GM19238 (cell line): ENCODE measurements at regions not wholly inside any gene's neighbourhood (a gene's known extent, or its start where the extent isn't known, plus 50 kb on each side); places are given as distances from the start of the nearest gene placed in this dataset.
"Not testable (repeated sequence)": the region's sequence is repeated elsewhere in the genome, so short reads cannot be mapped to it uniquely, and the experiment has no call there.

ENCODE experiments used
- DNase-seq: peaks from one replicate; pipeline ENCODE4 v3.0.0; 2011; ENCODE audit warnings: low spot score; ENCODE audit not compliant: insufficient read length

DNA sequence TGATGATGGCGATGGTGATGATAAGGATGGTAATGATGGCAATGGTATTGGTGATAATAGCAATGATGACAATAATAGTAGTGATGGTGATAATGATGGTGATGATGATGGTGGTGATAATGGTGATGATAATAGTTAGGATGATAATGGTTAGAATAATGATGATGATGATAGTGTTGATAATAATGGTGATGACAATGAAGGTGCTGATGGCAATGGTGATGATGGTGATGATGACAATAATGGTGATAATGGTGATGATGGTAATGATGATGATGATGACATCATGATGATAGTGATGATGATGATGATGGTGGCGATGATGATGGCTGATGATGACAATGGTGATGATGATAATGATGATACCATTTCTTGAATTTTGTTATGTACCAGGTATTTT is 309.9 kb downstream of the MIAT start:
- DNase-seq: no peak

DNA sequence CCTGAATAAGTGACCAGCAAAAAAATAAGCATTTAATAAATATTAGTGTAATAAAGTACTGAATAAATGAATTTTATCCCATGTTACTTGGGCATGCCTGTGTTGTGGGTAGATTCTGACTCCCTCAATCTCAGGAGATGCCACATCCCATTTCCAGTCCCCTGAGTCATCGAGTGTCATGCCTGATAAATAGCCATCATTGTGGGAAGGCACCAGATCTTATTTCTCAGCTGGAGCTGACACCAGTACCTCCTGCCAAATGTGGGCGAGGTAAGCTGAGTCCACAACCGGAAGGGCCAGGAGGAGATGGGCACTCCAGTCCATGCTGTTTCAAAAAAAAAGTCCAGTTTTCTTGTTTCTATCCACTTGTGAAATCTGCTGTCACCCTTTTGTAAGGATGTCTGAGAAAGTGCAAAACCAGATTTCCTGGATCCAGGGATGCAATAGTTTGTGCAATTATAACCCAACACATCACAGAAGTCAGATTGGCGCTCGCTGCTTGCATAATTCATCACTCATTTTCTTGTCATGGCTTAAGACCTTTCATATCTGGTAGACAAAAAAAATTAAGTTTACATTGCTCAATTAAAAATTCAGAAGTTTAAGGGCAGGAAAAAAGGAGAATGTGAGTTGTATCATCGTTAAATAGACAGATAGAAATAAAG is 311.6 kb downstream of the MIAT start:
- no peak for DNase-seq

DNA sequence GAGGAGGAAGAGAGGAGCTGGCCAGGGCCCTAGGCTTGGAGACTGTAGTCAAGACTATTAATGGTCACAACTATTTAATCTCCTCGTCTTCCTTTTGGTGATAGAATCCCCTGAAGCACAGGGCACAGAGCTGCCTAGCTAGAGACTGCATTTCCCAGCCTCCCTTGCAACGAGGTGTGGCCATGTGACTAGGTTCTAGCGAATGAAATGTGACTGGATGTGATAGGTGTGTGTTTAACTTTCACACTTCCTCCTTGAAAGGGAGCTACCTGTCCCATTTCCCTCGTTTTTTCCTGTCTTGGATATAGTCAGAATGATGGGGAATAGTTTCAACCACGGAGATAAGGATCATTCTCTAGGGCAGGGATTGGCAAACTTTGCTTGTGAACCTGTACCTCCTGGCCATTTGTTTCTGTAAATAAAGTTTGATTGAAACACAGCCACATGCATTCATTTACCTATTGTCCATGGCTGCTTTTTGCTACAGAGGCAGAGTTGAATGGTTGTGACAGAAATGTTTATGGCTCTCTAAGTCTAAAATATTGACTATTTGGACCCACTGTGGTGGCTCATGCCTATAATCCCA is 313.5 kb downstream of the MIAT start:
- no peak for DNase-seq

DNA sequence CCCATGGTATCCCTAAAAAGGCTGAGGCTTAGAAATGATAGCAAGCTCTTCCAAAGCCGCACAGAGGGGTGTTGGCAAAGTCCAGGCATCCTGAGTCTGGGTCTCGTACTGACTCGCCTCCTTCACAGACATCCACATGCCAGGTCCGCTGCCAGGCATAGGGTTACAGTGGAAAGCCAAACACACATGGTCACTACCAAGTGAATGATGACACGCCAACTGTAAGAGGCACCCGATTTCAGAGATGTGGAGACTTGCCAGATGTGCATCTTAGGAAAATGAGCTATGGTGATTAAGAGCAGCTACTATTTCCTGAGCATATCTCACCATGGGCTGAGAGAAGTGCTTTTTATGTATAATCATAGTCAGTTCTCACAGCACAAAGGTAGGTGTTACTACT is 314.9 kb downstream of the MIAT start:
- DNase-seq: no peak

DNA sequence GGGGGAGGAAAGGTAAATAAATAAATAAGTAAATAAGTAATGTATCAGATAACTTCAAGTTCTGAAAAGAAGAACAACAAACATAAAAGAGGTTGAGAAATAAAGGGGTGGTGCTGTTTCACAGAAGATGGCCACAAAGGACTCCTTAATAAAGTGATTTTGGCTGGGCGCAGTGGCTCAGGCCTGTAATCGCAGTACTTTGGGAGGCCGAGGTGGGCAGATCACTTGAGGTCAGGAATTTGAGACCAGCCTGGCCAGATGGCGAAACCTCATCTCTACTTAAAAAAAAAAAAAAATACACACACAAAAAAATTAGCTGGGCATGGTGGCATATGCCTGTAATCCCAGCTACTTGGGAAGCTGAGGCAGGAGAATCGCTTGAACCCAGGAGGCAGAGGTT is 315.5 kb downstream of the MIAT start:
- not testable (repeated sequence) for DNase-seq

DNA sequence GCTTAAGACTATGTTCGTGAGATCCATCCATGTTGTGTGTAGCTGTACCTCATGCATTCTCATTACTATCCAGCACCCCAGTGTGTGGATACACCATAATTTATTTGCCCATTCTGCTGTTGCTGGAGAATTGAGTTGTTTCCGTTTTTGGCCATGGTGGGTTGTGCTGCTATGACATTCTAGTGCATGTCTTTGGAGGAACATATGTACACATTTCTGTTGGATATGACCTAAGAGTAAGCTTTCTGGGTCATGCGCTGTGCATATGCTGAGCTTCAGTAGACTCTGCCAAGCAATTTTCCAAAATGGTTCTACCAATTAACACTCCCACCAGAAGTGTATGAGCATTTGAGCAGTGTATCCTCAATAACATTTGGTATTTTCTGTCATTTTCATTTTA is 316.6 kb downstream of the MIAT start:
- DNase-seq: no peak

DNA sequence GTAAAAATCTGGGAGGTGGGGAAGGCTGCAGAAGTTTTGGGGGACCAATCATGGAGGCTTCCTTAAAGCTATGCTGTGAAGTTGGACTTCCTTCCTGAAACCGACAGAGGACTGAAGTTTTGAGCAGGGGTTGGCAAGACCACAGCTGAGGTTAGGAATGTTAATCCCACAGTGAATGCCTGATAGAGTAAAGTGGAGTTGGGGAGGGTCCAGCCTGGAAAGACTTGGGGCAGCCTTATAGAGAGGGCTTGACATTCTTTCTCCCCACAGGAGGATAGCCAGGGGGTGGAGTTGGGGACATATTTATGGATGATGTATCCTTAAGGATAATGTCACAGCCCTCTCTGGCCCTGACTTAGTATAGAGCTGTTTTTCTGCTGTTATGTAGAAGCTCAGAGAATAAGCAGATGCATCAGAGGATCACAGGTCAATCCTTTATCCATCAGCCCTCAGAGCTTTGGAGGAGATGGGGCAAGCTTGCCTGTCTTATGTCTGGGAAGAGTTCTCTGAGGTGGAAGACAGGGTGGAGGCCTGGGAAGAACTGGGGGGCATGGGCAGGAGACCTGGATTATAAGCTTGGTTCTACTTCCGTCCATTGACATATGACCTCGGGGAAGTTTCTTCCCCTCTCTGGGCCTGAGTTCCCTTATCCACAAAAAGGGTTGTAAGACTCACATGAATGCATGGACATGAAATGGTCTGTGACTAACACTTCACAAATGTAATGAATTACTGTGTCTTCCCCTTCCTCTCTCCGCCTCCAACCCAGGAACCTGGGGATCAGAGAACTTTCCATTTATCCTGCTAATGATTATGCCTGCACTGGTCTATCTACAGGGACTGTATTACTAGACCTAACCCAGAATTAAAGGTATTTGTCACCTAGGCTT is 317.8 kb downstream of the MIAT start:
- no peak for DNase-seq

DNA sequence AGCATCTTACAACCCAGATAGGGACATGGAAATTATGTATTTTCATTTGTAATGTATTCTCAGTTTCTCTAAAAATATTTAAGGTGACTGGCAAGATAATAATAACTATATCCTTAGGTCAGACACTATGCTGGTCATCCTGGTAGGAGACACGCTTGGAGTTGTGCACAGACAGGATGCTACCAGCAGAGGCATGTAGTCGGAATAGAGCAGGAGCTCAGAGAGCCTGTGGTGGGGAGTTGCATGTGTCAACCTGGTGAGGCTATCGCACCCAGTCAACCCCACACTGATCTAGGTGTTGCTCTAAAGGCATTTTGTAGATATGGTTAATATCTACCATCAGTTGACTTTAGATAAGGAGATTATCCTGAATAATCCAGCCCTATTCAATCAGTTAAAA is 318.5 kb downstream of the MIAT start:
- no peak for DNase-seq

DNA sequence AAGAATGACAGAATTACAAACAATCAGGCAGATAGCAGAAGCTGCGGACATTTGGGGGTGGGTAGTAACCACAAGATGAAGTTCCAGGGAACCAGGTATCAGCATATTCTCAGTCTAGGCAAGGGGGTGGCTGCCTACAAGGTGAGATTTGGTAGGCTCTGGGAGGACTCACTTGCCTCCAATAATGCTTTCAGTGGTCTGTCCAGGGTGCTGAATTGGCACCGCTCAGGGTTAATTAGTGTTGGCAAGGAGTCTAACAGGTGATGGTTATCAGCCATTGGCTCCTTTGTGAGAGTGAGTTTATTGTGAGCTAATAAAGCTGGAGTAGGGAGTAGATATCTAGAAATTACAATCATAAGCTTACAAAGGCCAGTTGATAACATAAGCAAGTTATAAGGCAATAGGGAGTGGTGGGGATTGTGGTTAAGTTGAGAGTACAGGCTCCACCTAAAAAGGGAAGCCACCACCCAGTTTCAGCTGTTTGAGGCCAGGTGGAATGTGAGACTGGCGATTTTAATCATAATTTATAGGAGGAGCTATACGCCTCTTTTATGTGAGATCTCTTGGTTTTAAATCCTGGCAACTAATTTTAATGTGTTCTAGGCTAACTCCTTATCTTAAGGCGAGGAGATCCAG is 320.5 kb downstream of the MIAT start:
- no peak for DNase-seq

DNA sequence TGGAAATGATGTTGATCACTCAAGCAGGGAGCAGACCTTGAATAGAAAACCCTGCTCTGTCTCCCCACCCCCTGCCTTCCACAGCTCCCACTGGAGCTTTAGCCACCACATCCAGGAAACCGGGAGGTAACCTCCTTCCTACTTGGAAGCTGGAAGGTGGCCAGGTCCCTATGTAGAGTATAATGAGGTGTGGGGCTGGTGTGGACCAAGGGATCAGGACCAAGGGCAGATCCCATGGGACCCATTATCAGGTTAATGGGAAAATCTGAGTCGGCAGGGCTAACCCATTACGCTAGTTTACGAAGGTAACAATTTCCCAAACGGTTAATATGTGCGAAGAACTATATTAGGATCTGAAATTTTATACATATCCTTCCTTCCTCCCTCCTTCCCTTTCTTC is 321.9 kb downstream of the MIAT start:
- no peak for DNase-seq

DNA sequence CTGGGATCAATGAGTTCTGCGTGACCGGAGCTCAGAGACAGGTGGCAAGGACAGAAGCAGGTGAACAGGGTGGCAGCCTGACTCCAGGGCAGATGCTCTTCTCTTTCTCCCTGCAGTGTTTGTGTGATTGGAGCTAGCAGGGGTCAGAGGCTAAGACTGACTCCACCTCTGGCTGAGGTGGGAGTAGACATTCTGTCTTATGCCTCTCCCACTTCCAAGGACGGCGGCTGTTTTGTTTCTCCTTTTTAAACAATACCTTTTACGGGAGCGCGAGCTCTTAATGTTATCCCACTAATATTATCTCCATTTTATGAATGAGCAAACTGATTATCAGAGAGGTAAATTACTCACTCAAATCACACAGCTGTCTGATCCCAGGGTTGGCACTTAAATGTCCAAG is 323.7 kb downstream of the MIAT start:
- no peak for DNase-seq

DNA sequence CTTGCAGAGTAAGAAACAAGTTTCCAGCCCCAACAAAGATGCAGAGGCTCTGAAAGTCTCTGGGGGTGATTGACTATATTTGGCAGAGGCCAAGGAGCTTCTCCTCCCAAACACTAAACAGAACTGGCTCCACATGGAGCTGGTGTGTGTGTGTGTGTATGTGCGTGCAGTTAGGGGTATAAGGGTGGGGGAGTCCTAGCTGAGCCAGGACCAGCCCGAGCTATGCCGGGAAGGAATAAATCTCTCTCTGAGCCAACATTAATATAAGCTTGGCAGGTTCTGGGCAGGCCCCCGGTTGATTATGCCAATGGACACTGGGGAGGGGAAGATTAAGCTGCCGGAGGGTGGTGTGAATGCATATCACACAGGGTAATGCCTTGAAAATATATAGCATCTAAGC is 324.2 kb downstream of the MIAT start:
- DNase-seq: no peak

DNA sequence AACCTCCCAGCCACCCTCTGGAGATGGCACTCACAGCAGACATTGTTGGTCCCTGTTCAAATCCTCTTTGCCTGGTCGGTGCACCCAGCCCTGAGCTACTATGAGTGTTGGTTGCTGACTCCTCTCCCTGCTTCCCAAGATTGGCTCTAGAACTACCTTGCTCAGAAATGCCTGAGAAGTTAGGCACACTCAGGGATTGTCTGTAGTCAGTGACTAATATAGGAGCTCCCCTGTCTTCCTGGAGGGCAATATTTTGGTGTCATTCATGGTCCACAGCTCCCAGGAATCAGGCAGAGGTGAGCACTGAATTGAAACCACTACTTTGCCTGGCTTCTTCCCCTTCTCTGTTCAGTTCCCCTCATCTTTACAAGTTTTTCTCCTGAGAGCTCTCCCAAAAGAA is 325.9 kb downstream of the MIAT start:
- DNase-seq: no peak

DNA sequence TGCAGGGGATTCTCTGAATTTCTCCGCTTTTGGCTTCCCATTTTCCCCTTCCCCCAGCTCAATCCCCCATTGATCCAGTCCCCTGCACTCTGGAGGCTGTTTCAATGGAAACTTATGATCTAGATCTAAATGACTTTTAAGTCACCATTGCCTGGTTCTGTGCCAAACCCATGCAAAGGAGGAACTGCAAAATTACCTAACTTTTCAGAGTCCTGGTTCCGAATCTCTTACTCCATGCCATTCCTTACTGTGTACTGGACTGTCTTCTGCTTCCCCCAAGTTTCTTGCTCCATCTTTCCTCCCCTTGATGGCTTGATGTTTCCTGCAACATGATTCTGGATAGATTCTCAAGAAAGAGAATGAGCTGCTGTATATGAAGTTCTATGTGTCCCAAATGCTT is 327.8 kb downstream of the MIAT start:
- no peak for DNase-seq

DNA sequence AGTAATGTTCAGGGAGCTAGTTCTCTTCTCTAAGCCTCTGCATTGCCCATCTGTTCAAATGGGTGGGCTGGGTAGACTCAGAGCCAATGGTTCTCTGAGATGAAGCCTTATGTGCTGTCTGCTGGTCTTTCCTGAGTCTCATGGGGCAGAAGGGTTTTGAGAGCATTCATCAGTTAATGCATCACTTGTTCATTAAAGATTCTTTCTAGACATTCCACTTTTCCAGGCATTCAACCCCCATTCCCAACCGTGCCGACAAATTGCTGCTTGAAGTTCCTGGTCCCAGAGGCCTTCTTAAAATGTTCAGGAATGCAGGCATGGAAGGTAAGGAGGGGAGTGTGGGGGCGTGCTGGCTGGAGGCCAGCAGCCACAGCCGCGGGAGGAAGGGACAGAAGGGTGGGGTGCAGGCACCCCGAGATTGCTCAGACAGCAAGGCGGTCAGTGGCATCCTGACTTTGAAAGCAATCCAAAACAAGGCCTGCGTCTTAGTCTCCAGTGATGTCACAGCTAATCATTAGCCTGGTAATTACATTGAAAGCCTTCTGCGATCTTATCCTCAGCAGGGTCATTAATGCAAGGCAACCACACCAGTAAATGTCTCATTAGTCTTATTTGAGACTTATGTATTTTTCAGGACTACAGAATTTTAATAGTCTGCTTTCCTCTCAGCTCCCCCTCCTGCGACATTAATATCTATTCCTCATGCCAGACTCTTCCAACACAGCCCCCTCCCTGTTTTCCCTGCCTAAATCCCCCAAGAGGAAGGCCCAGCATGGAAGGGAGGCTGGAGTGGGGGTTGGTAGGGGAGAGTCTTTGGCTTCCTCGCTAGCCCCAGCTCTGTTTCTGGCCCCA is 328.8 kb downstream of the MIAT start:
- no peak for DNase-seq

DNA sequence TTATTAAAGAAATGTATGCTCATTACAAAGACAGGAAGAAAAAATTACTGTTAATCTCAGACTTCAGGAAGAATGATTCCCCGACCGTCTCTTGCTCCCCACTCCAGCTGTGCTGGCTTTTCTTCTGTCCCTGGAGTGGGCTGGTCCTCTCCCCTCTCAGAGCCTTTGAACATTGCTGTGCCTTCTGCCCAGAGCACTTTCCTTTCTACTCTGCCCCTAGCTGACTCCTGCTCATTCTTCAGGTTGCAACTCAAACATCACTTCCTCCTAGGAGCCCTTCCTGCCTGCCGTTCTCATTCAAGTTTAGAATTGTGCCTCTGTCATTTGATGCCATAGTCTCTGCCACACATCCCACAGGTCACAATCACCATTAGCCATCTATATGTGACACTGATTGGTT is 329.5 kb downstream of the MIAT start:
- DNase-seq: no peak

DNA sequence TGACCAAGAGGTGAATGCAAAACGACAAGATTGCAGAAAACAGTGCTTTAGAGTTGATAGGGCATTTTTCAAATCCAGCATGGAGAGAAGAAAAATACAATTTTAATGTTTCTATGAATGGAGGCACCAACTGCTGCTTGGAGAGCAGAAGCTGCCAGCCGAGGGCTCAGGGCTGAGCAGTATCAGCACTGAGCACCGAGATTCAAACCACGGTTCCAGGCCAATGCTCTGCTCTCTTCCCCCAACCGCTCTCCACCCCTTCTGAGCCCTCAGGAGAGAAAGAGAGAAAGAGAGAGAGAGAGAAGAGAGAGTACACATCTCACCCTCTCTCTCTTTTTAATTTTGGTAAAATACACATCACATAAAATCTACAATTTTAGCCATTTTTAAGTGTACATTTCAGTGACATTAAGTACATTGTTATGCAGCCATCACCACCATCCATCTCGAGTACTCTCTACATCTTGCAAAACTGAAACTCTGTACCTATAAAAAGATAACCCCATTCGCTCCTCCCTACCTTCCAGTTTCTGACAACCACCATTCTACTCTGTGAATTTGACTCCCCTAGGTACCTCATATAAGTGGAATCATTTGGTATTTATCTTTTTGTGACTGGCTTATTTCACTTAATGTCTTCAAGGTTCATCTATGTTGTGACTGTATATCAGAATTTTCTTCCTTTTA is 333.3 kb downstream of the MIAT start:
- peak; percentile 6 for DNase-seq

DNA sequence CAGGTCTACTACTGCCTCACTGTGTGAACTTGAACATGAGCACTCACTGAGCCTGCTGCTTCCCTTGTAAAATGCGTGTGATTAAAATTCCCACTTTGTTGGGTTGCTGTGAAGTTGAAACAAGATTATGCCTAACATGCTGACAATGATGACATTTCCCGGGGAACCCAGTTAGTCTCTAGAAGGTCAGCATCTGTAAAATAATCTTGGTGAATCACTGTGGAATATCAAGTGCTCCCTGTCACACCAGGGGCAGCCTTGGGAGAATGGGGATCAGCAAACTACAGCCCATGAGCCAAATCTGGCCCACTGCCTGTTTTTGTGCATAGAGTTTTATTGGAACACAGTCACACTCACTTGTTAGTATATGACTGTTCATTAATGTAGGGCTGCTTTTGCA is 335.2 kb downstream of the MIAT start:
- DNase-seq: no peak

DNA sequence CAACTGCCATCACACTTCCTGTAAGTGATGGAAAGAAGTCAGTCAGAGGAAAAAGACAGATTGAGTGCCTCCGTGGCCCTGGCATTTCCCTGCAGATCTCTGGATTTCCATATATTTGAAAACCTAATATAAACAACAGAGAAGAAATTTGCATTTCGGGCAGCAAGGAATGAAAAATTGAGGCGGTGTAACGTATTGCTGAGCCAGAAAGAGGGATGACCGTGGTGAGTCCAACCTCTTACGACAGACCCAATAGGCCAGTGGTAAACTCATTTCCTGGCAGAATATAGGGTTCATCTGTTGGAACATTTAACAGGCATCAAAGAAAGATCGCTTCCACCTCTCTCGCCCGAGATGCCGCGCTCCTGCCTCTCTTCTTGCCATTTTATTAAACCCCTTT is 336.5 kb downstream of the MIAT start:
- no peak for DNase-seq

DNA sequence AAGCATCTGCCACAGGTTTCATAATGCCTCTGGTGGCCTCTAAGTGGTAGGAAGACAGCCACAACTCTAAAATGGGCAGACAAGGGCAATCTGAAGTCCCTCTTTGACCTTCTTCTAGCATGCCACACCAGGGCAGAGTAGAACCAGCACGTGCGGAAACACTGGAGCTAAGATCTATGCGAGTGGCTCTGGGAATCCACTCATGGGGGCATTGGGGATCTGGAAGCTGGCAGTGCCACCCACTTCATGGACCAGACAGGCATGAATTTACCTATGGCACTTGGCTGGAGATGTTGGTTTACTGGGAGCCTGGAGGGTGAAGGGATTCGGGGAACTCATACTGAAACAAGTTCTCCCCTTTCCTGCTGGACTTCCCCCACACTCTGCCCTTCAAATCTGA is 337.4 kb downstream of the MIAT start:
- DNase-seq: no peak

DNA sequence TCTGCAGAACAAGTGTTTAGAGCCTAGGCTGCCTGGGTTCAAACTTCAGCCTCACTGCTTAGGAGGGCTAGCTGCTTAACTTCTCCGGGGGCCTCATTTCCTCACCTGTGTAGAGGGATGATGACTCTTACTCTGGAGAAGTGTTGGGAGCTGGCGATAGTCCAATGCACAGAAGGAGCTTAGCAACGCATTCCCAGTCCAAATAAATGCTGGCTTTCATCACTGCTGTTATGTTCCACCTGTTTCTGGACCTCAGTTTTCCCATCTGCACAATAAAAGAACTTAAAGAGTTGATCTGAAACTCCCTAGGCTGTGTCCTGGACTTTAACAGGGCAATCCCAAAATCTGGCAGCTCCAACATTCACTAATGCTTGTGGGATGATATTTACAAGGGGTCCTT is 337.8 kb downstream of the MIAT start:
- no peak for DNase-seq
